B cell (primary cell): ENCODE measurements at regions not wholly inside any gene's neighbourhood (a gene's known extent, or its start where the extent isn't known, plus 50 kb on each side); places are given as distances from the start of the nearest gene placed in this dataset.

Experiments used
- ATAC-seq: fragments of 200-7000 bp; cut with Tn5 transposase; one replicate; pipeline ENCODE4 v1.10.0; 2021; ENCODE audit warnings: low read depth, mild to moderate bottlenecking, moderate number of reproducible peaks, moderate library complexity
- CTCF ChIA-PET: fragments of 350-600 bp; sonication (Branson Sonifier 250); formaldehyde crosslinking; loops from one replicate; lab custom pipeline; 2021; ENCODE audit warnings: antibody characterized with exemption, inconsistent platforms; lab: Charles Lee
- POLR2A ChIA-PET: fragments of 350-600 bp; sonication (Branson Sonifier 250); formaldehyde crosslinking; loops from one replicate; lab custom pipeline; 2021; ENCODE audit warnings: antibody characterized with exemption; lab: Charles Lee
- DNase-seq: peaks from one replicate; pipeline ENCODE4 v3.0.0; 2013
- H2AFZ ChIP-seq: 2 replicates; pipeline ENCODE4 v1.6.1; 2012; ENCODE audit warnings: mild to moderate bottlenecking, low read depth, low read length; ENCODE audit not compliant: insufficient read depth, poor library complexity, severe bottlenecking
- H3K27ac ChIP-seq, 2 donors: 1 replicate in 1 of 2; 2 replicates in 1 of 2; pipeline ENCODE4 v1.5.1; 2012 to 2013; ENCODE audit warnings: low read length in 2 of 2, mild to moderate bottlenecking in 2 of 2, moderate library complexity in 1 of 2
- H3K27me3 ChIP-seq, 4 experiments: fragments of 200-600 bp in 1 of 4; sonication (generic) in 1 of 4; replicated peaks in 1 of 4; 1 replicate in 2 of 4; 2 replicates in 2 of 4; pipeline versions ENCODE4 v1.6.1 to v1.7.0; 2013 to 2016; ENCODE audit warnings: low read length in 3 of 4, mild to moderate bottlenecking in 2 of 4, mixed read lengths in 1 of 4, moderate library complexity in 1 of 4; ENCODE audit not compliant: insufficient read depth in 4 of 4, control insufficient read depth in 3 of 4; ENCODE audit errors: control extremely low read depth in 1 of 4
- H3K36me3 ChIP-seq, 2 experiments: replicated peaks in 1 of 2; 1 replicate in 1 of 2; 2 replicates in 1 of 2; pipeline versions ENCODE4 v1.6.1 to v1.7.1; 2013; ENCODE audit warnings: low read length in 1 of 2; ENCODE audit not compliant: insufficient read depth in 2 of 2, control insufficient read depth in 1 of 2; ENCODE audit errors: control extremely low read depth in 1 of 2, extremely low read depth in 1 of 2
- H3K4me1 ChIP-seq, 2 donors: fragments of 200-600 bp in 1 of 2; sonication (generic) in 1 of 2; 1 replicate in 1 of 2; 2 replicates in 1 of 2; pipeline versions ENCODE4 v1.5.1 to v1.6.1; 2013 to 2017; ENCODE audit warnings: low read length in 2 of 2; ENCODE audit not compliant: control insufficient read depth in 2 of 2, insufficient read depth in 2 of 2
- H3K4me2 ChIP-seq: replicated peaks from 2 replicates; pipeline ENCODE3; 2012; ENCODE audit warnings: mild to moderate bottlenecking, low read depth, low read length; ENCODE audit not compliant: poor library complexity, severe bottlenecking
- H3K4me3 ChIP-seq, 5 experiments: fragments of 200-600 bp in 1 of 5; sonication (generic) in 1 of 5; 1 replicate in 3 of 5; 2 replicates in 2 of 5; pipeline versions ENCODE4 v1.5.1 to v1.7.0; 2011 to 2016; ENCODE audit warnings: low read length in 4 of 5, mild to moderate bottlenecking in 4 of 5, low read depth in 2 of 5, control low read depth in 1 of 5, moderate library complexity in 1 of 5; ENCODE audit not compliant: insufficient read depth in 1 of 5; ENCODE audit errors: control extremely low read depth in 1 of 5, extremely low read depth in 1 of 5
- H3K79me2 ChIP-seq: fragments of 200-600 bp; sonication (generic); one replicate; pipeline ENCODE4 v1.6.0; 2016; ENCODE audit warnings: low read length; ENCODE audit not compliant: control insufficient read depth, insufficient read depth
- H3K9ac ChIP-seq: fragments of 200-600 bp; sonication (generic); 2 replicates; pipeline ENCODE4 v1.6.1; 2017; ENCODE audit warnings: mild to moderate bottlenecking, low read length, moderate library complexity
- H3K9me3 ChIP-seq, 3 donors: one replicate each; pipeline versions ENCODE4 v1.6.1 to v1.7.1; 2013; ENCODE audit warnings: low read length in 2 of 3; ENCODE audit not compliant: control insufficient read depth in 2 of 3, insufficient read depth in 1 of 3; ENCODE audit errors: control extremely low read depth in 1 of 3
- H4K20me1 ChIP-seq: 2 replicates; pipeline ENCODE4 v1.6.0; 2012; ENCODE audit warnings: mild to moderate bottlenecking, low read length; ENCODE audit not compliant: insufficient read depth, control insufficient read depth, poor library complexity, severe bottlenecking
- H3K27ac Mint-ChIP-seq: one replicate; pipeline ENCODE4 v1.8.0; 2021; ENCODE audit warnings: mixed read lengths
- H3K27me3 Mint-ChIP-seq: one replicate; pipeline ENCODE4 v1.8.0; 2021; ENCODE audit warnings: mixed read lengths
- H3K4me1 Mint-ChIP-seq: one replicate; pipeline ENCODE4 v1.8.0; 2021; ENCODE audit warnings: mixed read lengths
- H3K4me3 Mint-ChIP-seq: one replicate; pipeline ENCODE4 v1.8.0; 2021; ENCODE audit warnings: mixed read lengths
- H3K9me3 Mint-ChIP-seq: one replicate; pipeline ENCODE4 v1.8.0; 2022; ENCODE audit warnings: mixed read lengths; ENCODE audit not compliant: insufficient read depth
- CTCF ChIP-seq: fragments of 200-600 bp; IDR thresholded peaks from one replicate; pipeline ENCODE4 v1.8.0; 2022; ENCODE audit warnings: antibody characterized with exemption, mild to moderate bottlenecking
- EZH2 ChIP-seq: IDR thresholded peaks from 2 replicates; pipeline ENCODE4 v1.6.1; 2012; ENCODE audit warnings: borderline replicate concordance, low read depth, mild to moderate bottlenecking, moderate library complexity, low read length; ENCODE audit not compliant: insufficient read depth, poor library complexity, severe bottlenecking
- WGBS: methylation state at CpG from one replicate; pipeline ENCODE4 v1.1.5; 2013; ENCODE audit warnings: missing lambda C conversion rate; ENCODE audit not compliant: insufficient coverage; 5-methylcytosine and 5-hydroxymethylcytosine counted together
- intact Hi-C: fragments of 100-400 bp; cut with micrococcal nuclease; formaldehyde crosslinking; loops from one replicate; pipeline ENCODE4 v1.10.0; 2022

- ChIA-PET POLR2A (no interaction called here), CTCF (no interaction called here)
- Histone ChIP-seq H3K36me3 (no peaks in the 10 kb centered on the region), H3K4me2 (no peak overlapping the region), H3K9ac (no peak overlapping the region), H3K4me1 (no peaks in the 10 kb centered on the region), H3K9me3 (no peaks in the 10 kb centered on the region), H4K20me1 (no peaks in the 10 kb centered on the region), H3K79me2 (no peaks in the 10 kb centered on the region), H2AFZ (no peak overlapping the region), H3K4me3 (no peak overlapping the region), H3K27me3 (no peaks in the 10 kb centered on the region), H3K27ac (no peak overlapping the region)
- H3K4me1 Mint-ChIP-seq = no peaks in the 10 kb centered on the region
- DNase-seq (no peak), ATAC-seq (no peak)
- TF ChIP-seq EZH2 = no peak
- no peak for TF ChIP-seq CTCF
- H3K4me3 Mint-ChIP-seq = no peak overlapping the region
- no peak overlapping the region for H3K27ac Mint-ChIP-seq
- no peaks in the 10 kb centered on the region for H3K9me3 Mint-ChIP-seq
- no peaks in the 10 kb centered on the region for H3K27me3 Mint-ChIP-seq
- WGBS = no CpG with 5 or more reads among the region's 3 CpGs
- intact Hi-C loops = no loop called here
Observed at GRCh38 chr16:64846966-64847365, 274.9 kb downstream of the CDH11 start.

GRCh38 chr16:64845071-64845470 lies 276.8 kb downstream of the CDH11 start:
- H3K4me1 Mint-ChIP-seq = no peaks in the 10 kb centered on the region
- intact Hi-C loops = no loop called here
- TF ChIP-seq EZH2 (no peak), CTCF (no peak)
- no peak overlapping the region for H3K27ac ChIP-seq
- no peaks in the 10 kb centered on the region for H3K36me3 ChIP-seq
- DNase-seq = no peak
- ATAC-seq = no peak
- H3K4me3 Mint-ChIP-seq = no peak overlapping the region
- H3K9ac ChIP-seq = no peak overlapping the region
- H4K20me1 ChIP-seq = no peaks in the 10 kb centered on the region
- H3K4me3 ChIP-seq = no peak overlapping the region
- H3K4me2 ChIP-seq = no peak overlapping the region
- WGBS = 100% methylated on average over 1 of the region's 2 CpGs
- no peak overlapping the region for H2AFZ ChIP-seq
- no peaks in the 10 kb centered on the region for H3K9me3 ChIP-seq
- CTCF ChIA-PET = no interaction called here
- POLR2A ChIA-PET = no interaction called here
- no peak overlapping the region for H3K27ac Mint-ChIP-seq
- no peaks in the 10 kb centered on the region for H3K79me2 ChIP-seq
- no peaks in the 10 kb centered on the region for H3K27me3 ChIP-seq
- H3K4me1 ChIP-seq = no peaks in the 10 kb centered on the region
- H3K27me3 Mint-ChIP-seq = no peaks in the 10 kb centered on the region
- peaks cover 6% of the 10 kb centered on the region for H3K9me3 Mint-ChIP-seq
